ENCODE measurements at regions not wholly inside any gene's neighbourhood (a gene's known extent, or its start where the extent isn't known, plus 50 kb on each side); places are given as distances from the start of the nearest gene placed in this dataset.

DNA sequence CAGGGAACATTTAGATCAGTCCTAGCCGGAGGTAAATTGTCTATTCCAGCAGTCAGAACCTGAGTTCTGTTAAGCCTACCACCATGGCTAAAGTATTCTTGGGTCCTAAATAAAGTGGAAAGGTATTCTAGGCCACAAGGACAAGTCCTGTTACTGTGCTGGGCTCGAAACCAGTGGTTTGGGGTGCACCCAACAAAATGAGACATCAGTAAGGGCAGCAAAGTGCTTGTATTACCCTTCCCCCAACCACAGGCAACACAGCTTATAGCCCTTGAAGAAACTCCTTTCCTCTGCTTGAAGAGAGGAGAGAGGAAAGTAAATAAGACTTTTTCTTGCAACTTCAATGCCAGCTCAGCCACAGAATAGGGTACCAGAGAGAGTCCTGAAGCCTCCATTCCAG, 1345.6 kb downstream of the PCDH18 start:
- TF ChIP-seq POLR2A (IDR thresholded peaks at IDR 0.05), result no peak
- TF ChIP-seq, protein P1, sequence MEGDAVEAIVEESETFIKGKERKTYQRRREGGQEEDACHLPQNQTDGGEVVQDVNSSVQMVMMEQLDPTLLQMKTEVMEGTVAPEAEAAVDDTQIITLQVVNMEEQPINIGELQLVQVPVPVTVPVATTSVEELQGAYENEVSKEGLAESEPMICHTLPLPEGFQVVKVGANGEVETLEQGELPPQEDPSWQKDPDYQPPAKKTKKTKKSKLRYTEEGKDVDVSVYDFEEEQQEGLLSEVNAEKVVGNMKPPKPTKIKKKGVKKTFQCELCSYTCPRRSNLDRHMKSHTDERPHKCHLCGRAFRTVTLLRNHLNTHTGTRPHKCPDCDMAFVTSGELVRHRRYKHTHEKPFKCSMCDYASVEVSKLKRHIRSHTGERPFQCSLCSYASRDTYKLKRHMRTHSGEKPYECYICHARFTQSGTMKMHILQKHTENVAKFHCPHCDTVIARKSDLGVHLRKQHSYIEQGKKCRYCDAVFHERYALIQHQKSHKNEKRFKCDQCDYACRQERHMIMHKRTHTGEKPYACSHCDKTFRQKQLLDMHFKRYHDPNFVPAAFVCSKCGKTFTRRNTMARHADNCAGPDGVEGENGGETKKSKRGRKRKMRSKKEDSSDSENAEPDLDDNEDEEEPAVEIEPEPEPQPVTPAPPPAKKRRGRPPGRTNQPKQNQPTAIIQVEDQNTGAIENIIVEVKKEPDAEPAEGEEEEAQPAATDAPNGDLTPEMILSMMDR (IDR thresholded peaks at IDR 0.05), result no peak
